IMR-90 (cell line): ENCODE measurements at regions not wholly inside any gene's neighbourhood (a gene's known extent, or its start where the extent isn't known, plus 50 kb on each side); places are given as distances from the start of the nearest gene placed in this dataset.

Experiments
- ATAC-seq: fragments of 200-7000 bp; cut with Tn5 transposase; 2 replicates; pipeline ENCODE4 v1.9.1; 2020; ENCODE audit warnings: low read depth, mild to moderate bottlenecking, moderate library complexity
- BruUV-seq: library from RNA; stranded (reverse); fragments of 400-500 nt; replicated peaks from 2 replicates; lab custom pipeline; 2021; lab: Mats Ljungman, UMichigan
- CTCF ChIA-PET: fragments of 300-600 bp; formaldehyde crosslinking; extraction: SDS; loops from one replicate; lab custom pipeline; 2021; ENCODE audit warnings: antibody characterized with exemption; lab: Yijun Ruan, JAX
- POLR2A ChIA-PET: fragments of 300-600 bp; sonication (Branson Sonifier 250); formaldehyde crosslinking; loops from one replicate; lab custom pipeline; 2022; ENCODE audit warnings: antibody characterized with exemption; ENCODE audit not compliant: unreplicated experiment; lab: Charles Lee
- DNase-seq: peaks from one replicate; pipeline ENCODE4 v3.0.0; 2013
- H2AFZ ChIP-seq: replicated peaks from 2 replicates; pipeline ENCODE3; 2013; ENCODE audit warnings: low read length, mild to moderate bottlenecking; ENCODE audit not compliant: poor library complexity
- H2AK5ac ChIP-seq: 2 replicates; pipeline ENCODE4 v1.6.1; 2013; ENCODE audit warnings: low read depth, low read length, inconsistent platforms
- H2AK9ac ChIP-seq: replicated peaks from 2 replicates; pipeline ENCODE3; 2013; ENCODE audit warnings: mild to moderate bottlenecking, low read depth, low read length, moderate library complexity; ENCODE audit not compliant: poor library complexity
- H2BK120ac ChIP-seq: 2 replicates; pipeline ENCODE4 v1.6.1; 2013; ENCODE audit warnings: low read depth, low read length, inconsistent platforms
- H2BK15ac ChIP-seq: 3 replicates; pipeline ENCODE4 v1.6.1; 2013; ENCODE audit warnings: low read depth, low read length, inconsistent platforms
- H2BK20ac ChIP-seq: 2 replicates; pipeline ENCODE4 v1.6.1; 2013; ENCODE audit warnings: low read depth, mild to moderate bottlenecking, inconsistent platforms, low read length, moderate library complexity
- H2BK5ac ChIP-seq: 2 replicates; pipeline ENCODE4 v1.6.1; 2013; ENCODE audit warnings: mild to moderate bottlenecking, low read depth, low read length, inconsistent platforms; ENCODE audit not compliant: poor library complexity, severe bottlenecking
- H3K14ac ChIP-seq: replicated peaks from 2 replicates; pipeline ENCODE4 v1.6.1; 2013; ENCODE audit warnings: low read depth, low read length, inconsistent platforms
- H3K18ac ChIP-seq: 2 replicates; pipeline ENCODE4 v1.6.1; 2013; ENCODE audit warnings: low read depth, low read length, control low read depth
- H3K23ac ChIP-seq: 2 replicates; pipeline ENCODE4 v1.6.1; 2013; ENCODE audit warnings: low read depth, low read length, inconsistent platforms
- H3K27ac ChIP-seq: 2 replicates; pipeline ENCODE4 v1.5.1; 2013; ENCODE audit warnings: mild to moderate bottlenecking, control low read depth, low read length; ENCODE audit not compliant: insufficient read depth
- H3K27me3 ChIP-seq: 2 replicates; pipeline ENCODE4 v1.6.1; 2013; ENCODE audit warnings: low read length; ENCODE audit not compliant: control insufficient read depth, insufficient read depth
- H3K36me3 ChIP-seq: 2 replicates; pipeline ENCODE4 v1.6.1; 2013; ENCODE audit warnings: low read length, mixed read lengths; ENCODE audit not compliant: control insufficient read depth, insufficient read depth
- H3K4ac ChIP-seq: 2 replicates; pipeline ENCODE4 v1.6.1; 2013; ENCODE audit warnings: low read depth, low read length, inconsistent platforms
- H3K4me1 ChIP-seq: 2 replicates; pipeline ENCODE4 v1.6.1; 2013; ENCODE audit warnings: low read length, mixed read lengths; ENCODE audit not compliant: control insufficient read depth, insufficient read depth
- H3K4me2 ChIP-seq: 2 replicates; pipeline ENCODE4 v1.6.1; 2013; ENCODE audit warnings: low read depth, mild to moderate bottlenecking, control low read depth, low read length, moderate library complexity
- H3K4me3 ChIP-seq: 2 replicates; pipeline ENCODE4 v1.5.1; 2013; ENCODE audit warnings: low read depth, mild to moderate bottlenecking, control low read depth, low read length, moderate library complexity; ENCODE audit not compliant: insufficient read depth
- H3K56ac ChIP-seq: 2 replicates; pipeline ENCODE4 v1.6.1; 2013; ENCODE audit warnings: low read length, inconsistent platforms; ENCODE audit not compliant: insufficient read depth; ENCODE audit errors: extremely low read depth
- H3K79me1 ChIP-seq, 2 experiments: 2 replicates each; pipeline ENCODE4 v1.6.1; 2013; ENCODE audit warnings: low read length in 2 of 2, inconsistent platforms in 1 of 2, low read depth in 1 of 2
- H3K9ac ChIP-seq: 2 replicates; pipeline ENCODE4 v1.6.1; 2013; ENCODE audit warnings: low read depth, low read length, control low read depth
- H3K9me1 ChIP-seq: 2 replicates; pipeline ENCODE4 v1.6.1; 2013; ENCODE audit warnings: low read length, inconsistent platforms; ENCODE audit not compliant: insufficient read depth
- H3K9me3 ChIP-seq: 2 replicates; pipeline ENCODE4 v1.6.1; 2013; ENCODE audit warnings: low read length; ENCODE audit not compliant: control insufficient read depth, insufficient read depth
- H4K20me1 ChIP-seq: 2 replicates; pipeline ENCODE4 v1.6.1; 2013; ENCODE audit warnings: low read length, inconsistent platforms; ENCODE audit not compliant: insufficient read depth
- H4K5ac ChIP-seq: 2 replicates; pipeline ENCODE4 v1.6.1; 2013; ENCODE audit warnings: mild to moderate bottlenecking, low read depth, low read length, control low read depth
- H4K8ac ChIP-seq, 2 experiments: 2 replicates each; pipeline ENCODE4 v1.6.1; 2013; ENCODE audit warnings: low read depth in 2 of 2, low read length in 2 of 2, control low read depth in 1 of 2, inconsistent platforms in 1 of 2
- H4K91ac ChIP-seq: 2 replicates; pipeline ENCODE4 v1.6.1; 2013; ENCODE audit warnings: low read depth, low read length, inconsistent platforms; ENCODE audit not compliant: insufficient read depth
- BHLHE40 ChIP-seq: fragments of 150-350 bp; IDR thresholded peaks from 2 replicates; pipeline ENCODE4 v1.6.1; 2016; ENCODE audit warnings: mild to moderate bottlenecking, low read depth, low read length
- CEBPB ChIP-seq: IDR thresholded peaks from 2 replicates; pipeline ENCODE4 v1.6.1; 2012; ENCODE audit warnings: low read depth, low read length, improper control_type of control experiment
- CHD1 ChIP-seq: IDR thresholded peaks from 2 replicates; pipeline ENCODE4 v1.6.1; 2012; ENCODE audit warnings: low read depth, low read length, improper control_type of control experiment
- FOS ChIP-seq: fragments of 150-350 bp; IDR thresholded peaks from 2 replicates; pipeline ENCODE4 v1.6.1; 2016; ENCODE audit warnings: low read depth, low read length
- MXI1 ChIP-seq: IDR thresholded peaks from 2 replicates; pipeline ENCODE4 v1.6.1; 2012; ENCODE audit warnings: low read depth, mild to moderate bottlenecking, low read length, moderate library complexity, borderline replicate concordance
- NFE2L2 ChIP-seq: fragments of 150-350 bp; IDR thresholded peaks from 2 replicates; pipeline ENCODE4 v1.6.1; 2016; ENCODE audit warnings: low read depth, mild to moderate bottlenecking, low read length
- POLR2A ChIP-seq: IDR thresholded peaks from 2 replicates; pipeline ENCODE4 v1.6.1; 2012; ENCODE audit warnings: mild to moderate bottlenecking, low read depth, low read length
- RAD21 ChIP-seq: IDR thresholded peaks from 2 replicates; pipeline ENCODE4 v1.6.1; 2012; ENCODE audit warnings: low read length, improper control_type of control experiment
- RFX5 ChIP-seq: IDR thresholded peaks from 2 replicates; pipeline ENCODE4 v1.8.0; 2012; ENCODE audit warnings: low read depth, mild to moderate bottlenecking, low read length, moderate library complexity
- WGBS, 2 experiments: methylation state at CpG; one replicate each; pipeline versions ENCODE4 v1.1.5 to v1.1.7; 2013; ENCODE audit warnings: missing lambda C conversion rate in 2 of 2; ENCODE audit not compliant: insufficient read length in 1 of 2; ENCODE audit errors: extremely low coverage in 2 of 2; 5-methylcytosine and 5-hydroxymethylcytosine counted together
- dilution Hi-C: fragments of 300-500 bp; cut with HindIII; formaldehyde crosslinking; loops from one replicate; pipeline ENCODE4 v1.14.3; 2018; ENCODE audit warnings: low sequenced_read_pairs; ENCODE audit not compliant: unreplicated experiment
- in situ Hi-C: fragments of 300-500 bp; cut with MboI; formaldehyde crosslinking; loops from 3 replicates; pipeline ENCODE4 v1.14.3; 2019; ENCODE audit warnings: low sequenced_read_pairs, inconsistent platforms, mixed read lengths
- intact Hi-C: fragments of 100-400 bp; cut with micrococcal nuclease; formaldehyde crosslinking; loops from 2 replicates; pipeline ENCODE4 v1.10.0; 2022
- TF ChIP-seq, protein P1 (sequence below): fragments of 150-350 bp; IDR thresholded peaks from 2 replicates; pipeline ENCODE4 v1.6.1; 2017; ENCODE audit warnings: mild to moderate bottlenecking, antibody characterized with exemption, low read length, low read depth
- TF ChIP-seq, protein P2 (sequence below): conservative IDR thresholded peaks from 2 replicates; pipeline ENCODE4 v1.5.1; 2012; ENCODE audit warnings: mild to moderate bottlenecking, low read depth, low read length, improper control_type of control experiment
- TF ChIP-seq, protein P3 (sequence below): fragments of 150-350 bp; IDR thresholded peaks from 2 replicates; pipeline ENCODE4 v1.6.1; 2016; ENCODE audit warnings: low read depth, mild to moderate bottlenecking, low read length, moderate library complexity, borderline replicate concordance

DNA sequence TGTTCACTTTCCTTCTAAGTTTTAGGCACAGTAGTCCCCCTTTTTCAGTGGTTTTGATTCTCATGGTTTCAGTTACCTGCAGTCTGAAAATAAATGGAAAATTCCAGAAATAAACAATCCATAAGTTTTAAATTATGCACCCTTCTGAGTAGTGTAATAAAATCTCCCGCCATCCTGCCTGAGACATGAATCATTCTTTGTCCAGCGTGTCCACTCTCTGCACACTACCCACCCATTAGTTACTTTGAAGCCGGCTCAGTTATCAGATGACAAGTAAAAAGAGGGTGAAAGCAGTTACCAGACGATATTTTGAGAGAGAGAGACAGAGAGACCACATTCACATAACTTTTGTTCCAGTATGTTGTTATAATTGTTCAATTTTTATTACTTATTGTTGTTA is 400.5 kb downstream of the TMX3 start:
- Histone ChIP-seq H2AK5ac (no peak overlapping the region), H3K14ac (no peak overlapping the region), H3K4ac (no peak overlapping the region), H3K36me3 (no peaks in the 10 kb centered on the region), H3K23ac (no peak overlapping the region), H3K4me2 (no peak overlapping the region), H3K9ac (no peak overlapping the region), H3K4me1 (0 out of 2 replicates have a peak, but pooled peaks cover 1% of the 10 kb centered on the region), H3K27me3 (no peaks in the 10 kb centered on the region), H4K5ac (no peak overlapping the region), H3K79me1 (no peaks in the 10 kb centered on the region), H3K9me3 (no peaks in the 10 kb centered on the region), H2AFZ (no peak overlapping the region), H4K91ac (no peak overlapping the region), H3K56ac (no peak overlapping the region), H2AK9ac (no peak overlapping the region), H2BK120ac (no peak overlapping the region), H2BK5ac (no peak overlapping the region), H3K4me3 (no peak overlapping the region), H3K9me1 (no peaks in the 10 kb centered on the region), H3K27ac (no peak overlapping the region), H2BK20ac (no peak overlapping the region), H4K20me1 (no peaks in the 10 kb centered on the region), H2BK15ac (no peak overlapping the region), H4K8ac (no peak overlapping the region), H3K18ac (no peak overlapping the region)
- ChIA-PET CTCF (no interaction called here), POLR2A (no interaction called here)
- DNase-seq (peak; percentile 35), ATAC-seq (0 out of 2 replicates have a peak, but pooled peaks have one; percentile 24)
- no peak for TF ChIP-seq NFE2L2
- no peak for TF ChIP-seq FOS
- TF ChIP-seq BHLHE40 = no peak
- TF ChIP-seq, protein P1, sequence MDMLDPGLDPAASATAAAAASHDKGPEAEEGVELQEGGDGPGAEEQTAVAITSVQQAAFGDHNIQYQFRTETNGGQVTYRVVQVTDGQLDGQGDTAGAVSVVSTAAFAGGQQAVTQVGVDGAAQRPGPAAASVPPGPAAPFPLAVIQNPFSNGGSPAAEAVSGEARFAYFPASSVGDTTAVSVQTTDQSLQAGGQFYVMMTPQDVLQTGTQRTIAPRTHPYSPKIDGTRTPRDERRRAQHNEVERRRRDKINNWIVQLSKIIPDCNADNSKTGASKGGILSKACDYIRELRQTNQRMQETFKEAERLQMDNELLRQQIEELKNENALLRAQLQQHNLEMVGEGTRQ = no peak
- TF ChIP-seq MXI1 = no peak
- TF ChIP-seq RAD21 = no peak
- TF ChIP-seq CEBPB = no peak
- no peak for TF ChIP-seq RFX5
- no peak for TF ChIP-seq POLR2A
- TF ChIP-seq, protein P2, sequence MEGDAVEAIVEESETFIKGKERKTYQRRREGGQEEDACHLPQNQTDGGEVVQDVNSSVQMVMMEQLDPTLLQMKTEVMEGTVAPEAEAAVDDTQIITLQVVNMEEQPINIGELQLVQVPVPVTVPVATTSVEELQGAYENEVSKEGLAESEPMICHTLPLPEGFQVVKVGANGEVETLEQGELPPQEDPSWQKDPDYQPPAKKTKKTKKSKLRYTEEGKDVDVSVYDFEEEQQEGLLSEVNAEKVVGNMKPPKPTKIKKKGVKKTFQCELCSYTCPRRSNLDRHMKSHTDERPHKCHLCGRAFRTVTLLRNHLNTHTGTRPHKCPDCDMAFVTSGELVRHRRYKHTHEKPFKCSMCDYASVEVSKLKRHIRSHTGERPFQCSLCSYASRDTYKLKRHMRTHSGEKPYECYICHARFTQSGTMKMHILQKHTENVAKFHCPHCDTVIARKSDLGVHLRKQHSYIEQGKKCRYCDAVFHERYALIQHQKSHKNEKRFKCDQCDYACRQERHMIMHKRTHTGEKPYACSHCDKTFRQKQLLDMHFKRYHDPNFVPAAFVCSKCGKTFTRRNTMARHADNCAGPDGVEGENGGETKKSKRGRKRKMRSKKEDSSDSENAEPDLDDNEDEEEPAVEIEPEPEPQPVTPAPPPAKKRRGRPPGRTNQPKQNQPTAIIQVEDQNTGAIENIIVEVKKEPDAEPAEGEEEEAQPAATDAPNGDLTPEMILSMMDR = no peak
- TF ChIP-seq, protein P3, sequence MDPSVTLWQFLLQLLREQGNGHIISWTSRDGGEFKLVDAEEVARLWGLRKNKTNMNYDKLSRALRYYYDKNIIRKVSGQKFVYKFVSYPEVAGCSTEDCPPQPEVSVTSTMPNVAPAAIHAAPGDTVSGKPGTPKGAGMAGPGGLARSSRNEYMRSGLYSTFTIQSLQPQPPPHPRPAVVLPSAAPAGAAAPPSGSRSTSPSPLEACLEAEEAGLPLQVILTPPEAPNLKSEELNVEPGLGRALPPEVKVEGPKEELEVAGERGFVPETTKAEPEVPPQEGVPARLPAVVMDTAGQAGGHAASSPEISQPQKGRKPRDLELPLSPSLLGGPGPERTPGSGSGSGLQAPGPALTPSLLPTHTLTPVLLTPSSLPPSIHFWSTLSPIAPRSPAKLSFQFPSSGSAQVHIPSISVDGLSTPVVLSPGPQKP = no peak
- no peak for TF ChIP-seq CHD1
- no TSS peak for BruUV-seq
- WGBS, 2 experiments = no CpG with 5 or more reads among the region's 4 CpGs
- dilution Hi-C loops (no loop called here), in situ Hi-C loops (no loop called here), intact Hi-C loops (no loop called here)
